GM10248 (cell line): ENCODE measurements at regions not wholly inside any gene's neighbourhood (a gene's known extent, or its start where the extent isn't known, plus 50 kb on each side); places are given as distances from the start of the nearest gene placed in this dataset.

Experiments
- CTCF ChIA-PET: fragments of 300-600 bp; sonication (Branson Sonifier 250); formaldehyde crosslinking; extraction: SDS; loops from one replicate; lab custom pipeline; 2021; ENCODE audit warnings: antibody characterized with exemption; lab: Yijun Ruan, JAX
- POLR2A ChIA-PET: fragments of 350-650 bp; sonication (Branson Sonifier 250); formaldehyde crosslinking; extraction: SDS; loops from one replicate; lab custom pipeline; 2020; ENCODE audit warnings: antibody characterized with exemption; lab: Yijun Ruan, JAX
- DNase-seq: peaks from one replicate; pipeline ENCODE4 v3.0.0; 2012; ENCODE audit errors: extremely low spot score
- TF ChIP-seq, protein P1 (sequence below): IDR thresholded peaks from 2 replicates; pipeline ENCODE4 v1.5.1; 2012; ENCODE audit warnings: mild to moderate bottlenecking, low read depth; ENCODE audit errors: extremely low read depth, missing control alignments, control extremely low read depth

DNA sequence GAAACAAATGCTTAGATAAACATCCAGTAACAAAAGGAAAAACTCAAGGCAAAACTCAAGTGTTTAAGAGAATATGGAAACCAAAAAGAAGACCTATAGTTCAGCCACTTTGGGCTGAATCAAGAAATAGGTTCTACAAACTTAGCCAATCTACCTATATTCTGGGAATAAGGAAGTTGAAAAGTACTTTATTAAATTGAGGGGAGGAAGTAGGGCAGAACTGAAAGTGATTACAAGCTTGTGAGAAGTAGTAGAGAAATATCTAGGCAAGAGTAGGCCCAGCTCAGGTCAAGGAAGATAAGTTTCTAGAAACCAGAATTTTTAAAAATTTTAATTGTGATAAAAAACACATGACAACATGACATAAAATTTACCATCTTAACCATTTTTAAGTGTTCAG is 384.8 kb upstream of the PCSK5 start:
- no peak for DNase-seq
- TF ChIP-seq, protein P1, sequence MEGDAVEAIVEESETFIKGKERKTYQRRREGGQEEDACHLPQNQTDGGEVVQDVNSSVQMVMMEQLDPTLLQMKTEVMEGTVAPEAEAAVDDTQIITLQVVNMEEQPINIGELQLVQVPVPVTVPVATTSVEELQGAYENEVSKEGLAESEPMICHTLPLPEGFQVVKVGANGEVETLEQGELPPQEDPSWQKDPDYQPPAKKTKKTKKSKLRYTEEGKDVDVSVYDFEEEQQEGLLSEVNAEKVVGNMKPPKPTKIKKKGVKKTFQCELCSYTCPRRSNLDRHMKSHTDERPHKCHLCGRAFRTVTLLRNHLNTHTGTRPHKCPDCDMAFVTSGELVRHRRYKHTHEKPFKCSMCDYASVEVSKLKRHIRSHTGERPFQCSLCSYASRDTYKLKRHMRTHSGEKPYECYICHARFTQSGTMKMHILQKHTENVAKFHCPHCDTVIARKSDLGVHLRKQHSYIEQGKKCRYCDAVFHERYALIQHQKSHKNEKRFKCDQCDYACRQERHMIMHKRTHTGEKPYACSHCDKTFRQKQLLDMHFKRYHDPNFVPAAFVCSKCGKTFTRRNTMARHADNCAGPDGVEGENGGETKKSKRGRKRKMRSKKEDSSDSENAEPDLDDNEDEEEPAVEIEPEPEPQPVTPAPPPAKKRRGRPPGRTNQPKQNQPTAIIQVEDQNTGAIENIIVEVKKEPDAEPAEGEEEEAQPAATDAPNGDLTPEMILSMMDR: no peak
- POLR2A ChIA-PET: no interaction called here
- CTCF ChIA-PET: interaction anchor here (1.0 kb wide), 1 partner anchor 9 kb away, joined by 3 read pairs; no protein-coding TSS in a partner anchor

DNA sequence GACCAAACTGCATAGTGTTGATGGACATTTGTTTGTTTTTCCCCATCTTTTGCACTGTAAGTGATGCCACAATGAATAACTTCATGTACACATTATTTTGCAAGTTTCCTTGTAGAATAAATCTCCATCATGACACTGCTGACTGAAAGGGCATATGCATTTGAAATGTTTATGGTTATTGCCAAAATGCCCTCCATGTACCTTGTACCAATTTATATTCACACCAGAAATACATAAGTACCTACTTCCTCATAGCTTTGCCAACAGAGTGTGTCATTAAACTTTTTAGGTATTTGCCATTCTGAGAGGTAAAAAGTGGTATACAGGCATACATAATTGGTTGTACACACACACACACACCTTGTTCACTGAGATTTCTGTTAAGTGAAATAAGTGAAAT is 361.0 kb upstream of the PCSK5 start:
- DNase-seq: no peak
- CTCF ChIA-PET: no interaction called here
- TF ChIP-seq, protein P1: no peak
- POLR2A ChIA-PET: no interaction called here

DNA sequence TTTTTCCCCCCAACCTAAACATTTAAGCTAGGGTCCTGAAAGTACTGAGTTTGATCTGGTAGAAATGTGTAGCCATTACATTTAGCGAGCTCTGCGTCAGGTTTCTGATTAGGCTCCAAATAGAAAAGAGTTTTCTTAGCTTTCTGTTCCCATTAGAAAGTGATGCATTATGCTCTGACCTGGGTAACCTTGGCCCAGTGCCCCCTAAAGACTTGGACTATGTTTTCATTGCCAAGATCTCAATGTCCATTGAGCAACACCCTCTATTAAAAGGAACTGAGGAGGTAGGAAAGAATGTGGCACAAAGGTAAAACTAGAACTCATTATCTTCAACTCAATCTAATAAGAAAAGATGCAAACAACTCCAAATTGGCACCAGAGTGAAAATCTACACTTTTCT is 358.9 kb upstream of the PCSK5 start:
- CTCF ChIA-PET: interaction anchor here (1.0 kb wide), 1 partner anchor 14 kb away, joined by 3 read pairs; no protein-coding TSS in a partner anchor
- no peak for DNase-seq
- TF ChIP-seq, protein P1: no peak
- POLR2A ChIA-PET: no interaction called here

DNA sequence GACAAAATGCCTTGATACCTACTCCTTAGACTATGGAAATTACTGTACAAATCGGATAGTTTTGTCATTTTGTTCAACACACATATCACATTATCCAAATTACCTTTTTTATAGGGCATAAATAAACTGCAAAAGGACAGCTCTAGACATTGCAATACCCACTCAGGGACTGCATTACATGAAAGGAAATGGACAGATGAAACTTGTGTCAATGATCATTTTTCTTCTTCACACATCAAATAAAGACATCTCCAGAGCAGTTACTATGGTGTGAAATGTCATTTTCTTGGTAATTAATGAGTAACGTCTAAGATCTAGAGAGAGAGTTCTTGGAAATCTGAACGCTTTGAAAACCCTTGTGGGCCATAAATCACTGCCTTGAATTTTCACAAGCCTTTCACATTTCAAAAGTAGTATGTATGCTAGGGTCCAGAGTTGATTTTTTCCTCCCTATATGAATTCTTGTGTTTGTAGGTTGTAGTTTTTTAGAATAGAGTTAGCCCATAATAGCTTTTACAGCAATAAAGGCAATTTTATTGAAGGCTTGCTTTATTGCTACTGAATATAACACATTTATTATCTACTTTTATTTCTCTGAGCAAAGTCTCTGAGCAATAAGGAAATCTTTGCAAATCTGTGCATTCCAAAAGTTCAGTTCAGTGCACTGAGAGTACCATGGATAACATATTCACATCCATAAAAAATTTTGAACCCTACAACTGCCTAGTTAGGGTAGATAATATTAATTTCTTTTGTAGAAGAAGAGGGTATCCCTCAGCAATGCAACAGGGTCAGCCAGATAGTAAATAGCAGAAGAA is 358.0 kb upstream of the PCSK5 start:
- TF ChIP-seq, protein P1: no peak
- ChIA-PET POLR2A (no interaction called here), CTCF (no interaction called here)
- no peak for DNase-seq

DNA sequence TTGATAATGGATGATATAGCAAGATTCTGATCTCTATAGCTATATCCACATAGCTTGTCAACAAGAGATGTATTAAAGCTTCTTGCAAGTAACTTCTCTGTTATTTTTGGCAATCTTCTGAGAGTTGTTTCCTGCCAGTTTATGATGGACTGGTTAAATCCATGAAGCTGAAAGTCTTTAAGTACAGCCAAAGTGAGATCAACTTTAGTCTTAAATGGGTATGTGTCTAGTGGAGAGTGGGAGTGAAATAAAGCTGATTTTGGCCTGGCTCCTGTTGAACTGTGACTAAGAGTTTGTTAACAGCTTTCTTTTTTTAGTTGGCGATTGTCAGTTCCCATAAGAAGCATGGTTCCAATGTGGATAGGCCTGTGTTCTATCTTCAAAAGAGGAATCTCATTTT is 350.9 kb upstream of the PCSK5 start:
- POLR2A ChIA-PET: no interaction called here
- TF ChIP-seq, protein P1: no peak
- DNase-seq: no peak
- CTCF ChIA-PET: no interaction called here

DNA sequence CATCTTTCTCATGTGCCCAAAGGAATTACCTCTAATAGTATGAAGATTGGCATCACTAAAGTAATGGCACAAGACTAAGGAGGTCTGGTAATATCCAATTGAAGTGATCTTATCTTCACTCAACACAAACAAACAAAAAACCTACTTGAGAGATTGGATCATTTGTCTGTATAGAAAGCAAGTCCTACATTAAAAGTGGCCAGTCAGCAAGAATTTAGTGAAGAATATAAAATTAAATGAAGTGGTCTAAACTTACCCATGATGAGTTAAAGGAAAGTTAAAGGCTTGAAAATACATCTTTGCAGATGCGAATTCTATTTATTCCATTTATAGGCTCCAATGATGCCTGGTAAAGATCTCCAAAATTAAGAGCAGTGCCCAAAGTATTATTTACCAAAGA is 350.3 kb upstream of the PCSK5 start:
- ChIA-PET CTCF (no interaction called here), POLR2A (no interaction called here)
- no peak for DNase-seq
- TF ChIP-seq, protein P1: no peak
